Neural progenitor cell (in vitro differentiated cells): ENCODE measurements at regions not wholly inside any gene's neighbourhood (a gene's known extent, or its start where the extent isn't known, plus 50 kb on each side); places are given as distances from the start of the nearest gene placed in this dataset.
"Not testable (repeated sequence)": the region's sequence is repeated elsewhere in the genome, so short reads cannot be mapped to it uniquely, and the experiment has no call there.

Experiments
- EZH2 ChIP-seq: fragments of 200-600 bp; sonication (generic); IDR thresholded peaks from 2 replicates; pipeline ENCODE4 v1.6.1; 2017; ENCODE audit warnings: antibody characterized with exemption, mild to moderate bottlenecking, moderate library complexity
- EZH2phosphoT487 ChIP-seq: fragments of 200-600 bp; sonication (generic); IDR thresholded peaks from 2 replicates; pipeline ENCODE4 v1.6.1; 2017; ENCODE audit warnings: antibody characterized with exemption
- TF ChIP-seq, protein P1 (sequence below): fragments of 200-600 bp; sonication (generic); IDR thresholded peaks from 2 replicates; pipeline ENCODE4 v1.5.1; 2017; ENCODE audit warnings: antibody characterized with exemption, mild to moderate bottlenecking

- TF ChIP-seq, protein P1, sequence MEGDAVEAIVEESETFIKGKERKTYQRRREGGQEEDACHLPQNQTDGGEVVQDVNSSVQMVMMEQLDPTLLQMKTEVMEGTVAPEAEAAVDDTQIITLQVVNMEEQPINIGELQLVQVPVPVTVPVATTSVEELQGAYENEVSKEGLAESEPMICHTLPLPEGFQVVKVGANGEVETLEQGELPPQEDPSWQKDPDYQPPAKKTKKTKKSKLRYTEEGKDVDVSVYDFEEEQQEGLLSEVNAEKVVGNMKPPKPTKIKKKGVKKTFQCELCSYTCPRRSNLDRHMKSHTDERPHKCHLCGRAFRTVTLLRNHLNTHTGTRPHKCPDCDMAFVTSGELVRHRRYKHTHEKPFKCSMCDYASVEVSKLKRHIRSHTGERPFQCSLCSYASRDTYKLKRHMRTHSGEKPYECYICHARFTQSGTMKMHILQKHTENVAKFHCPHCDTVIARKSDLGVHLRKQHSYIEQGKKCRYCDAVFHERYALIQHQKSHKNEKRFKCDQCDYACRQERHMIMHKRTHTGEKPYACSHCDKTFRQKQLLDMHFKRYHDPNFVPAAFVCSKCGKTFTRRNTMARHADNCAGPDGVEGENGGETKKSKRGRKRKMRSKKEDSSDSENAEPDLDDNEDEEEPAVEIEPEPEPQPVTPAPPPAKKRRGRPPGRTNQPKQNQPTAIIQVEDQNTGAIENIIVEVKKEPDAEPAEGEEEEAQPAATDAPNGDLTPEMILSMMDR: not testable (repeated sequence)
- not testable (repeated sequence) for TF ChIP-seq EZH2, EZH2phosphoT487
Observed at GRCh38 chr7:149574428-149574827, 76.8 kb upstream of the ZNF746 start.
